NCI-H526 (cell line): ENCODE measurements at regions not wholly inside any gene's neighbourhood (a gene's known extent, or its start where the extent isn't known, plus 50 kb on each side); places are given as distances from the start of the nearest gene placed in this dataset.
A peak's percentile ranks its signal among the peaks of the same experiment; 100 is the strongest.

Source experiments
- DNase-seq, 2 experiments: peaks; one replicate each; lab custom pipeline; 2025; lab: John Stamatoyannopoulos, UW

DNA sequence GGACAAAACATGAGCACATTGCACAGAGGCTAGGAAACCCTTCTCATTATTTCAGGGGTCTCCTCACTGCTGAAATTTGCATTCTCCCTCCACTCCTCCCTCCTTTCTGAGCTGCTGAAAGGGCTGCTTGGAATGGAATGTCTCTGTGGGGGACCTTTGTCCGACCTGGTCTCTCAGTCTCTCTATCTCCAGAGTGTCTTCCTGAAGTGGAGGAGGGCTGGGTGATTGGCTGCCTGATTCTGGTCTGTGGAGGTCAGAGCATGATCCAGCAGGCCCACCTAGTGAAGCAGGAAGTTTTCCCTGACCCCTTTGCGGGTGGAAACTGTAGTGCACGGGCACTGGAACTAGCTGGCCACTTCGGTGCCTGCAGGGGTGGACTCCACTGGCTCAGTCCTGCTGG lies 560.5 kb upstream of the HS6ST1 start:
- DNase-seq = no peak

DNA sequence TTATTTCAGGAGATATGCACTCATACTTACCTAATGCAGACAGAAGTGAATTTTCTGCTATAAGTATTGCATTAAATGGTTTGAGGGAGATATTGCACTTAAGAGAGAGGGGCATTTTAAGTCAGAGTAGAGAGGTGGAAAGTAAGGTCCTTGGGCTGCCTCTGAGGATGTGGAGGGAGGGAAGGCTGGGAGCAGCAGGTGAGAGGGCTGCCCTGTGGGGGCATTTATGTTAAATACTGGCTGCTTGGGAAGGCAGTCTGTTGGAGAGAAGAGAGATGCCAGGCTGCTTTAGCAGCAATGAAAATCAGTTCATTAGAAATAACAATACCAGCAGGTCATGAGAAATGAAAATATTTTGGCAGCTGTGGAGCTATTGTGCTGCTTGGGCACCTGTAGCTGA lies 576.2 kb upstream of the HS6ST1 start:
- DNase-seq = no peak

DNA sequence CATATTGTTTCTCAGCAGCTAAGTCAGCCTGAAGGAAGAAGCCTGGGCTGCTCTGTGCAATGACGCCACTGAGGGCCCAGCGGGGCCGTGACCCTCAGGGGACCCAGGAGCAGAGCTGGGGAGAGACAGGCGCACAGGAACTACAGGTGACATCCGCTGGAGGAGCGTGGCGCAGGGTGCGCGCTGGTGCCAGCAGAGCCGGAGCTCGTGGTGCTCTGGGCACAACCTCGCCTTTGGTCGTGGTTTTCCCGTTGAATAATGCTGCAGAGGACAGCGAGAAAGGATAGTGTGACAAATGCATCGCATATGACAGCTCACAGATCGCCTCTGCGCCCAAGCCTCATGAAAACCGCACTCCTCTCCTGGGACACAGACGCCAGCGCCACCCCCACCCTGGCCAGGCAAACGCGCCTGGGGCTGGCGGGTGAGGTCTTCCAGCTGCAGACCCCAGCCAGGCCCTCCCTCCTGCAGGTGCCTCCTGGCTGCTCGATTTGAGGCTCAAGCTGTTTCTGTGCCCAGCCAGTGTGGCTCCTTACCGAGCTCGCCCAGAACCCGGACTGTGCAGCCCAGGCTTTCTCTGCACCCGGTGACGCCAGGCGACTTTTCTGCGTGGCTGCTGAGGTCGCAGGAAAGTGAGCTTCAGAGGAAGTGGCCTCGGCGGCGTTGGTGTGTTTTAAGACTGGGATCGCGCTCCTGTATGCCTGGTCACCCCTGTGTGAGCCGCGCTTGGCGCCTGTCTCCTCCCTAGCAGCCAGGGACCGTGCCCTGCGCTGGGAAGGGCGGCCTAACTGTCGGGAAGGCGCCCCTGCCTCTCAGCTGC lies 583.1 kb upstream of the HS6ST1 start:
- no peak for DNase-seq

DNA sequence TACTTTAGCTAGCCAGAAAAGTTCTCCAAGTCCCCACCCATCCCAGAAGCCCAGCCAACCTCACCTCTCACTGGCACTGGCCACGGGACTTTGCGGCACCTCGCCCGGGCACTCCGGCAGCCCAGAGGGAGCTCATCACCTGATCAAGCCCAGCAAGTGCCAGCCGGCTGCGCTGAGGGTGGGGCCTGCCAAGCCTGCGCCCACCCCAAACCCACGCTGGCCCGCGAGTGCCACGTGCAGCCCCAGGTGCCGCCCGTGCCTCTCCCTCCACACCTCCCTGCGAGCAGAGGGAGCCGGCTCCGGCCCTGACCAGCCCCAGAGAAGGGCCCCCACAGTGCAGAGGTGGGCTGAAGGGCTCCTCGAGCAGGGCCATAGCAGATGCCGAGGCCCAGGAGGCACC lies 585.0 kb upstream of the HS6ST1 start:
- no peak for DNase-seq

DNA sequence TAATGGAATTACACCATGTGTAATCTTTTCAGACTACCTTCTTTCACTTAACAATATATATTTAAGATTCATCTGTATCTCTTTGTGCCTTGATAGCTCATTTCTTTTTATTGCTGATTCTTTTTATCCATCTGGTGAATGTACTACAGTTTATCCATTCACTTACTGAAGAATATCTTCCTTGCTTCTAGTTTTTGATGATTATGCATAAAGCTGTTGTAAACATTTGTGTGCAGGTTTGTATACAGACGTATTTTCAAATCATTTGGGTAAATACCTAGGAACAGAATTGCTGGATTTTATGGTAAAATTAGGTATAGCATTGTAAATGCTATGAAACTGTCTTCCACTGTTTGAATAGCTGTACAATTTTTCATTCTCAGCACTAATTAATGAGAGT lies 592.6 kb upstream of the HS6ST1 start:
- DNase-seq = no peak

DNA sequence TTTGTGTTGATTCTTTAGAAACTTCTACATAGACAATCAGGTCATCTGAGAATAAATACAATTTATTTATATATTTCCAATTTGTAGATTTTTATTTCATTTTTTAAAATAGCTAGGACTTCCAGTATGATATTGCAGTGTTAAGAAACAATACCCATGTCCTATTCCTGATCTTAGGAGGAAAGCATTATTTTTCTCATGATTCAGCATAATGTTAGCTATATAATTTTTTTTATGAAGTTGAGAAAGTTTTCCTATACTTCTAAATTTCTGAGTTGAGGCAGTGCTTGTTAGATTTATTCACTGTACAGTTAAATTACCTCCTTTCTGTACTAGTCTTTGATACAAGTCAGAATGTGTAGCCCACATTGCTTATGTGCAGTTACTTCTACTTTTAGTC lies 595.7 kb upstream of the HS6ST1 start:
- no peak for DNase-seq

DNA sequence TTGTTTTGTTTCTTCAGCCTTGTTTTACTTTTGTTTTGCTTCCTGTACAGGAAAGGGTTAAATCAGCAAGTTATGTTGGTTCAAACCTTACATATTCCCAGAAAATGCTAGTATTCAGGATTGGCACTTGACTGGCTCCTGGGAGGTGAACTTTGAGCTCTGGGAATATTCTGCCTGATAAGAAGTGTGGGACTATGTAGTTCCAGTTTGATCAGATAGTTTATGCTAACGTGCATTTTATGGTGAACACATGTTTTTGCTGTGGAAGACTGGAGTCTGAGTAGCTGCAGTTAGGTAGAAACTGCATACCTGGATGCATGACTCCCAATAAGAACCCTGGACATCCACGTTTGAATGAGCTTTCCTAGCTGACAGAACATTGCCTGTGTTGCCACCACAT lies 603.1 kb upstream of the HS6ST1 start:
- no peak for DNase-seq

DNA sequence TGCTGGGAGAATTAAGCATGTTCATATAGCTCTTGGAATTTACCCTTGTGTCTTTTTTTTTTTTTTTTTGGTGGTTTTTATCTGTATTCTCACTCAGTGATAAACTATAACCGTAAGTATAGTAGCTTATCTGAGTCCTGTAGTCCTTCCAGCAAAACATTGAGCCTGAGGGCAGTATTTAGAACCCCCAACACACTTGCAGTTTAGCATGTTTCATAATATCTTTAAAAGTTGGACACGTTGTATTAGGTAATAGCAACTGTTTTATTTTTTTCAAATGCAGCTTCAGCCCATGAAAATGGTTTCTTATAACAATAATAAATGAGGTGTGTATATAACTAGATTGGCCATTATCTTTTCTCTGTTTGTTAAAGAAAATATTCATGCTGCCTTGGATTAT lies 603.5 kb upstream of the HS6ST1 start:
- DNase-seq = no peak

DNA sequence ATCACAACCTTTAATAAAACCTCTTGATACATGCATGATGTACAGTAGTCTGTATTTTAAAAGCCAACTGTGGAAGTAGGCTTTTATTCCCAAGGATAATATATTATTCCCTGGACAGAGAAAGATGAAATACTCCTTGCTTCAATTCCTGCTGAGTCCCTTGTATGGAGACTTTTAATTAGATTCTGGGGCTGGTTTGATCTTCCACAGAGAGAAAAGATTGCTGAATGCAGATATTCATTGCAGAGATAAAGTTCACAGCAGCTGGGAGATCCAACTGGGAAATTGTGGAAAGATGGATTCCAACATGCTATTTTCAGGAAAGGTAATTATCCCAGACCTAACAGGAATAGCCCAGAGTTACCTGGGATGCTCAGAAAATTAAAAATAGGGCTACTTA lies 607.0 kb upstream of the HS6ST1 start:
- DNase-seq = no peak

DNA sequence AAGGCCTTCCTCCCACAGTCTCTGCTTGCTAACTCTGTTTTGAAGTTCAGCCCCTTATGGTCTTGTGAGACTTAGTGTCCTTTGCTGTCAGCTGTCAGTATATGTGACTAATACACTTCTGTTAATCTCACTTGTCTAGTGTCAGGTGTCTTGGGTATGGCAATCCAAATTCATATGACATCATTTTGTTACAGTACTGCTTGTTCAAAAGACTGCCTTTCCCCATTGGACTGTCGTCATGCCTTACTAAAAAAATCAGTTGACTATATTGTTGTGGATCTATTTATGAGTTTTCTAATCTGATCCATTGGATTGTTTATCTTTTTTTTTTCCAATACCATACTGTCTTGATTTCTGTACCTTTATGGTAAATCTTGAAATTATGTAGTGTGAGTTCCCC lies 611.4 kb upstream of the HS6ST1 start:
- no peak for DNase-seq

DNA sequence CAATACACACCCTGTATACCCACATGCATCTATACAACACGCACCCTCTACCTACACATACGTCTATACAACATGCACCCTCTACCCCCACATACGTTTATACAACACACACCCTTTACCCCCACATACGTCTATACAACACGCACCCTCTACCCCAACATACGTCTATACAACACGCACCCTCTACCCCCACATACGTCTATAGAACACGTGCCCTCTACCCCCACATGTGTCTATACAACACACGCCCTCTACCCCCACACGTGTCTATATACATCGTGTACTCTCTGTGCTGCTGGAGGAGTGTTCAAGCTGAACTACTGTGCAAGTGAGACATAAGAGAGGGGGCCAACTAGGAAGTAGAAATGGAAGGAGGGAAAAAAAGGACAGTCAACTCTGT lies 621.7 kb upstream of the HS6ST1 start:
- DNase-seq = no peak

DNA sequence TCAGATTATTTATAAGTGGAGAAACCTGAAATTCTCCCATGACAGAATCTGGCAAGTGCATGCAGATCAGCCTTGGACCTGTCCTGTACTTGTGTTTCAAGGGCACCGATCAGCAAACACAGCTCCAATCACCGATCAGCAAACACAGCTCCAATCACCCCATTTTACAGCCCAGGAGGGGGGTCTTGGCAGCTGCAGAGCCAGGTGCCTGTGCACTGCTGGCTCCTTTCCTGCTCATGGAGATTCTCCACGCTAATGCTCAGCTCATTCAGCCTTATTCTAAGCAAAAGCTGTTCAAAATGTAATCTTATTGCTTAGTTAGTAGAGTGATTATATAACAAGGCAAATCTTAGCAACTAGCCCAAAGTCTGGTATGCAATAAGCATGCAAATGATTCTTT lies 623.1 kb upstream of the HS6ST1 start:
- no peak for DNase-seq

DNA sequence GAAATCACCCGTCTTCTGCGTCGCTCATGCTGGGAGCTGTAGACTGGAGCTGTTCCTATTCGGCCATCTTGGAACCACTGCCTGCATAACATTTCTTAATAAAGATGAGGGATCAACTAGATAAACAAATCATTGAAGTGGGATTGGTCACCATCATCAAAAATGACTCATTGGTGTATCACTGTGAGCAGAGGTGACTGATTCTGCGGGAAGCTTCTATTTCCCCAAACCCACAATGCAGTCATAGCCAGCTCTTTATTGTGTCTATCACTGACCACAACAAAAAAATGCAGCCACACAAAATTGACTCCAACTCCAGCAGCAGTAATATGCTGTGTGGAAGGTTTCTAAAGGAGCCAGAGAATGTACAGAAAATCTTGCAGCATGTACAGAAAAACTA lies 630.7 kb upstream of the HS6ST1 start:
- no peak for DNase-seq

DNA sequence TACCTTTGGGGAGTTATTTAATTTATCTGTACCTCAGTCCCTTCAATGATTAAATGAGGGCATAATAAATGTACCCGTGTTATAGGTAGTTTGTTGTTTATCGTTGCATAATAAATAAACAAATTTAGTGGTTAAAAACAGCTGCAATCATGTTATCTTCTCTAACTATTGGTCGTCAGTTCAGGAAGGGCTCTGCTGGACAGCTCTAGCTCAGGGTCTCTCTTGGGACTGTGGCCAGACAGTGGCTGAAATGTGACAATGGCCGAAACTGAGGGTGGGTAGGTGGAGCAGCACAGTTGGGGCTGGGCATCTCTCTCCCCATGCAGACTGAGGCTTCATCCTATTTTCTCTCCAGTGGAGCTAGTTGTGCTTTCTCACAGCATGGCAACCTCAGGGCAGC lies 632.1 kb upstream of the HS6ST1 start:
- no peak for DNase-seq

DNA sequence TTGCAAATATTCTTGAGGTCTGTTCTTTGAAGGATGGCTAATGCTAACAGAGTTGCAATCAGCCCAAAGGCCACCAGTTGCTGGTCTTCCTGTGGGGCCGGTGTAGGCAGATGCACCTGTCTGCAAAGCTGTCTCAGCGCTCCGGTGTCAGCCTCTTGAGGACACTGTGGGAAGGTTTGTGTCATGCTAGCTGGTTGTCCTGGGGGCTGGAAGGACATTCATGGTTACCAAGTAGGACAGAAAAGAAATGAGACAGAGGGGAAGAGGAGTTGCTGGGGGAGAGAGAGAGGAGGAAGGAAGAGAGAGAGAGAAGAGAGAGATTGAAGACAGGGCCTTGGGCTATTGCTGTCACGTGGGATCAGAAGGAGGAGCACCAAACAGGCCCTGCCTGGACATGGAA lies 639.6 kb upstream of the HS6ST1 start:
- DNase-seq = no peak

DNA sequence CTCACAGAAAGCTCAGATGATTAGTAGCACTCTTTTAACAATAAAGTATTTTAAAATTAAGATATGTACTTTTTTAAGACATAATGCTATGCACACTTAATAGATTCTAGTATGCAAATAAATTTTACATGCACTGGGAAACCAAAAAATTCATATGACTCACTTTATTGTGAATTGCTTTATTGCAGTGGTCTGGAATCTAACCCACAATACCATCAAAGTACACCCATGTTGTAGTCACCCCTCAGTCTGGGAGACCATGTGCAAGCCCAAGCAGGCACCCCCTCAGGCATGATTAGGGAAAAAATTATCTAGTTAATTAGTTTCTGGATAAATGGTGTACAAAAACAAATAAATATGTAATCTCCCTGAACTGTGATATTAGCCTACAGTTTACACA lies 649.0 kb upstream of the HS6ST1 start:
- DNase-seq = no peak

DNA sequence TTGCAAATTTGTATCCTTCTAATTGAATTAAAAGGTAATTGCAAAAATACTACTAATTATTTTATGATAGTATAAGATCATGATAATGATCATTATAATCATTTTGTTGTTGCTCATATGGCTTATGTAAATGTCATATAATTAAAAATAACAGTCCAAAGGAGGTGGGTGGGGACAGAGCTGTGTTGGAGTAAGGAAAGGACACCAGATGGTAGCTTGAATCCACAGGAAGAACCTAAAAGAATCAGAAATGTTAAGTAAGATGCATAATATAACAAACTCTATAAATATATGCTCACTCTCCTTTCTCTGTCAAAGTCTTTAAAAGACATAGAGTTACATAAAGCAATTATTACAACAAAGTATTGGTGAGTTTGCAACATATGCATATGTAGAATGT lies 650.7 kb upstream of the HS6ST1 start:
- DNase-seq = no peak

DNA sequence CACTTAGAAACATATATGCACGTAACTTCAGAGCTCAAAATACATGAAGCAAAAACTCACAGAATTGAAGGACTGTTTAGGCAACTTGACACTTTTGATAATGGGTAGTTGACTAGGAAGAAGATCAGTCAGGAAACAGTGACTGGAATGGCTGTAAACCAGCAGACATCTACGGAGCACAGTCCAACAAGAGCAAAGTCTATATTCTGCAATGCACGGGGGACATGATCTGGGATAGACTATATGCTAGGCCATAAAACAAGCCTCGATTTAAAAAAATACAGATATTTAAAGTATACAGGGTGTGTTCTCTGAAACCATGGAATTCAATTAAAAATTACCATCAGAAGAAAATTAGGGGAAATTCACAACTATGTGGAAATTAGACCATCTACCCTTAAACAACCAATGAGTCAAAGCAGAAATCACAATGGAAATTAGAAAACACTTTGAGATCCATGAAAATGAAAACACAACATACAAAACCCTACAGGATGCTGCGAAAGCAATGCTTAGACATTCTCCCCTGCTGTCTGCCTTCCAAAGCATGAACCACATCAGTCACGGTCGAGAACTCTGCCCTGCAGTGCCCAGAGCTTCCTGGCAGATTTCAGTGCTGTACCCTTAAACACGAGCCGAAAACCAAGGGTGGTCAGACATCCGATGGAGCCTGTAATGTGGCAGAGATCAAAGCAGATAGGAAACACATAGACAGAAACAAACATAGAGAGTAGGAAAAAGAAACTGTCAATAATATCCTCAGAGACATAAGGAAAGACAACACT lies 651.9 kb upstream of the HS6ST1 start:
- no peak for DNase-seq

DNA sequence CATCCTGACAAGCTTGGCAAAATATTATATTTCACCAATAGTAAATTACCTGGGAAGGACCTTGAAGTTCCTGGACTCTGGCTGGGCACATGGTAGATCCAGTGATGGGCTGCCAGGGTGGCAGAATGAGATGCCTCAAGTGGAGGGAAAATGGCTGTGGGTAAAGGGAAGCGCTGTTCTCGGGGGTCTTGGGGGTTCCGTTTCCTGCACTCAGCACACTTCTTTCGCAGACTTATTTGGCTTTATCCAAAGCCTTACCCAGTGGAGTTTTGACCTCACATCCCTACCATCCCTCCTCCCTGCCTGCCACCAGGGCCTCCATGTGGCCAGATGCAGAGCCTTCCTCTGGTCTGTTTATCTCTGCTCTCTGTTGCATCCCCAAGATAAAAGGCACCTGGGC lies 654.9 kb upstream of the HS6ST1 start:
- no peak for DNase-seq

DNA sequence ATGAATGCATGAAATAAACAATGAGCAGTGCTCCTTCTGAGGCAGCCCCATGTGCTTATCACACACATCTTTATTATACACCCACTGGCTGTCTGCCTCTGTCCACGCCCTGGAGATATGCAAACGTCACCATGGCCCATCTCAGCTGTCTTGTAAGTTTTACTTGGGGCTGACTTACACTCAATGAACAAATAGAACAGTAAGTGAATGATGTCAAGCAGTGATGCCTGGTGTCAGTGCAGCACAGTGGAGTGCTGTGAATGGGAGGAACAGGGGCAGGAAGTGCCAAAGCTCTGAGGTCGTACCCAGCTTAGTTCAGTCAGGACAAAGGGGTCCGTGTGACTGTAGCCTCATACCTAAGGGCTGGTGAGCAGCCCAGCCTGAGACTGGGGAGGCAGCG lies 659.5 kb upstream of the HS6ST1 start:
- DNase-seq = peak; percentile 33 to 41

DNA sequence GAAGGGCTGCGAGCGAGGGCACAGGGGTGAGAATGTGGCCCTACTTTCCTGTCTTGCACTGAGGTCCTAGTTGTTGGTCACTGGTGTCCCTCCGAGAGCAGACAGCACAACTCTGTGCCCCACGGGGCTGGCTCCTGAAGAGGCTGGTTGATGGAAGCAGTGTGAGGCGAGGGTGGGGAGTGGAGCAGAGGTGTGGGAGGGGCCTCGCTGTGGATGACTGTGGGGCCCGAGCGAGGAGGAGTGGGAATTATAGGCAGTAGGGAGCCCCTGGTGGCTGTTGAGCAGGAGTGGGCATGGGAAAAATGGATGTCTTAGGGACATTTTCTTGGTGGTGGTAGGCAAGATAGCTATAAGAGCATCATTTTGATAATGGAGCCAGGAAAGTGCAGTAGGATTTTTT lies 660.5 kb upstream of the HS6ST1 start:
- DNase-seq = no peak

DNA sequence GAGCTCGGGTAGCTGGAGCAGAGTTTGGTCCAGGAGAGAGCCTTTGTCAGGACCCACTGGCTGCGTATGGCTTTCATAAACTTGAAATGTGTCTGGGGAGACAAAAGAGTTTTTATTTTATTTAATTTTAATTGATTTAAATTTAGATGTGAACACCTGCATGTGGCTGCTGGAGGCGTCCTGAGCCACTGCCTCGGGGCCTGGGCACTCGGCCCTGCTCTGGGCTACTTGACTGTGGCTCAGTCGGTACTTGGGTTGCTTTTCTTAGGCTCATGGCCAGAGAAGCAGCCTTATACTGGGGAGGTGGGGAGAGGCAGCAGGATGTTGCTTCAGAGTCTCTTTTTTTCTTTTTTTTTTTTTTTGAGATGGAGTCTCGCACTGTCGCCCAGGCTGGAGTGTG lies 661.8 kb upstream of the HS6ST1 start:
- DNase-seq = no peak

DNA sequence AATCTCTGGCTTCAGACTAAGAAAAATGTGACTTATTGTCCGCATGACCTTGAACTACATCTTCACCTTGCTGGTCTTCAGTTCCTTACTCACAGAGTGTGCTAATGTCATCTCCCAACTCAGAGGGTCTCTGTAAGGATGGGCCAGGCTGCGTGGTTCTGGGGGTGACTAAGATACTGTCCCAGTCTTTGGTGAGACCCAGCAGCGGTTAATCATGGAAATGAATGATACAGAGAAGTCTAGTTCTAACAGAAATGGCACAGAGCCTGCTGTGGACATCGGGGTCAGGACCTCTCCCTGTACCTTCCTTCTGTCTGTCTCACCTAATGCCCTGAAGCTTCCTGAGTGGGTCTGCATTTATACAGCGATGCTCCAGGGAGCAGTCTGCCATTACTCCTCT lies 662.7 kb upstream of the HS6ST1 start:
- no peak for DNase-seq

DNA sequence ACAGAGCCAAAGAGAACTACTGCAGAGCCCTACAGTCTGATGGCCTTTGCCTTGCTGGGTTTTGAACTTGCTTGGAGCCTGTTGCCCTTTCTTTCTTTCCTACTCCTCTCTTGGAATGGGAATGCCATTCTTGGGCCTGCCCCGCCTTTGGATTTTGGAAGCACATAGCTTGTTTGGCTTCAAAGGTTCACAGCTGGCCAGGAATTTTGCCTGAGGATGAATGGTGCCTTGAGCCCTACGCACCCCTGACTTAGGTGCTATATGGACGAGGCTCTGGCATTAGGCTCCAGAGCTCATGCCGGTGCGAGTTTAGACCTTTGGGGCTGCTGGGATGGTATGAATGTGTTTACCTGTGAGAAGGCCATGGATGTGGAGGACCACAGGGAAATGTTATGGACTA lies 663.3 kb upstream of the HS6ST1 start:
- no peak for DNase-seq
